Right lobe of liver (tissue), 6 donors: ENCODE measurements at regions not wholly inside any gene's neighbourhood (a gene's known extent, or its start where the extent isn't known, plus 50 kb on each side); places are given as distances from the start of the nearest gene placed in this dataset.

Experiments
- ATAC-seq, 4 donors: fragments of 200-7000 bp; cut with Tn5 transposase; one replicate each; pipeline ENCODE4 v1.9.1; 2020; ENCODE audit warnings: mild to moderate bottlenecking in 4 of 4, moderate library complexity in 4 of 4
- DNase-seq, 3 donors: peaks; one replicate each; pipeline ENCODE4 v3.0.0-alpha.2; 2020
- H3K27ac ChIP-seq, 3 donors: fragments of 200-600 bp; one replicate each; pipeline ENCODE4 v1.8.0; 2022
- H3K27me3 ChIP-seq, 2 donors: fragments of 200-600 bp; one replicate each; pipeline ENCODE4 v1.8.0; 2022
- H3K36me3 ChIP-seq, 4 donors: fragments of 200-600 bp; sonication (generic) in 1 of 4; one replicate each; pipeline versions ENCODE4 v1.5.1 to v1.8.0; 2017 to 2022; ENCODE audit warnings: control low read depth in 1 of 4
- H3K4me1 ChIP-seq, 4 donors: fragments of 200-600 bp; sonication (generic) in 1 of 4; one replicate each; pipeline versions ENCODE4 v1.5.1 to v1.8.0; 2017 to 2022; ENCODE audit warnings: control low read depth in 1 of 4
- H3K4me3 ChIP-seq, 3 donors: fragments of 200-600 bp; one replicate each; pipeline ENCODE4 v1.8.0; 2022
- H3K9me3 ChIP-seq, 4 donors: fragments of 200-600 bp; sonication (generic) in 1 of 4; one replicate each; pipeline versions ENCODE4 v1.5.1 to v1.8.0; 2017 to 2022; ENCODE audit warnings: control low read depth in 1 of 4
- POLR2A ChIP-seq: fragments of 450-650 bp; IDR thresholded peaks from one replicate; pipeline ENCODE4 v1.6.1; 2017; ENCODE audit warnings: antibody characterized with exemption, mild to moderate bottlenecking
- WGBS: methylation state at CpG from one replicate; pipeline ENCODE4 v1.1.6; 2018; ENCODE audit warnings: low coverage, low lambda C conversion rate; ENCODE audit not compliant: insufficient coverage; ENCODE audit errors: missing lambda C conversion rate; 5-methylcytosine and 5-hydroxymethylcytosine counted together
- intact Hi-C, 2 donors: fragments of 100-400 bp; cut with DNase I; formaldehyde crosslinking; loops; one replicate each; pipeline versions ENCODE4 v1.11.2 to v1.14.1; 2022
- TF ChIP-seq, protein P1 (sequence below), 4 donors: fragments of 200-600 bp in 3 of 4; fragments of 450-650 bp in 1 of 4; IDR thresholded peaks; one replicate each; pipeline versions ENCODE4 v1.5.1 to v1.8.0; 2016 to 2022; ENCODE audit warnings: antibody characterized with exemption in 4 of 4, mild to moderate bottlenecking in 2 of 4
- donor health status: DM: no; HTN: yes; CAD: no.
- donor health status: DM: no; HTN: no; CAD: no.
- donor health status: DM: no; HTN: no; CAD: no.
- donor health status: DM: no; HTN: yes; CAD: no.
- donor health status: DM: no; HTN: yes; CAD: no.

DNA sequence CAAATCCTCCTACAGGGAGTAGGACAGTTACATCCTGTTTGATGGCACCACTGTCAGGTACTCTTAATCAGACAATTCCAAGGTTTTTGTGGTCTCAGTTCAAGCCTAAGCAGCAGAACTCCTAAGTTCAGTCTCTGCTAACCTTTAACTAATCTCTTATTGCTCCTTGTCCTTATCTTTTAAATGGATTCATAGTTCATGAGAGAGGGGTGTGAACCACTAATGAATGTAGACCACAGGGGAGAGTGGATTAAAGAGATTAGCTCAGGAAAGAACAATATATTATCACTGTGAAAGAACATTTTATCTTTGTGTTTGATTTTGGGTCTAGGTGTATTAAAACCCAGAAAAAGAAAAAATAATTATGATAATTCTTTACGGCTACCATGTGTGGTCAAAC lies 168.9 kb downstream of the DCK start:
- no peak for ATAC-seq
- TF ChIP-seq POLR2A = no peak
- TF ChIP-seq, protein P1, sequence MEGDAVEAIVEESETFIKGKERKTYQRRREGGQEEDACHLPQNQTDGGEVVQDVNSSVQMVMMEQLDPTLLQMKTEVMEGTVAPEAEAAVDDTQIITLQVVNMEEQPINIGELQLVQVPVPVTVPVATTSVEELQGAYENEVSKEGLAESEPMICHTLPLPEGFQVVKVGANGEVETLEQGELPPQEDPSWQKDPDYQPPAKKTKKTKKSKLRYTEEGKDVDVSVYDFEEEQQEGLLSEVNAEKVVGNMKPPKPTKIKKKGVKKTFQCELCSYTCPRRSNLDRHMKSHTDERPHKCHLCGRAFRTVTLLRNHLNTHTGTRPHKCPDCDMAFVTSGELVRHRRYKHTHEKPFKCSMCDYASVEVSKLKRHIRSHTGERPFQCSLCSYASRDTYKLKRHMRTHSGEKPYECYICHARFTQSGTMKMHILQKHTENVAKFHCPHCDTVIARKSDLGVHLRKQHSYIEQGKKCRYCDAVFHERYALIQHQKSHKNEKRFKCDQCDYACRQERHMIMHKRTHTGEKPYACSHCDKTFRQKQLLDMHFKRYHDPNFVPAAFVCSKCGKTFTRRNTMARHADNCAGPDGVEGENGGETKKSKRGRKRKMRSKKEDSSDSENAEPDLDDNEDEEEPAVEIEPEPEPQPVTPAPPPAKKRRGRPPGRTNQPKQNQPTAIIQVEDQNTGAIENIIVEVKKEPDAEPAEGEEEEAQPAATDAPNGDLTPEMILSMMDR (IDR thresholded peaks at IDR 0.05) = no peak
- no peaks in the 10 kb centered on the region for H3K4me1 ChIP-seq
- H3K36me3 ChIP-seq = no peaks in the 10 kb centered on the region
- H3K9me3 ChIP-seq = no peaks in the 10 kb centered on the region
- H3K27ac ChIP-seq = no peak overlapping the region
- 94% methylated on average over 1 of the region's 1 CpG for WGBS
- H3K4me3 ChIP-seq = no peak overlapping the region
- DNase-seq = no peak
- no peaks in the 10 kb centered on the region for H3K27me3 ChIP-seq
- intact Hi-C loops = no loop called here

DNA sequence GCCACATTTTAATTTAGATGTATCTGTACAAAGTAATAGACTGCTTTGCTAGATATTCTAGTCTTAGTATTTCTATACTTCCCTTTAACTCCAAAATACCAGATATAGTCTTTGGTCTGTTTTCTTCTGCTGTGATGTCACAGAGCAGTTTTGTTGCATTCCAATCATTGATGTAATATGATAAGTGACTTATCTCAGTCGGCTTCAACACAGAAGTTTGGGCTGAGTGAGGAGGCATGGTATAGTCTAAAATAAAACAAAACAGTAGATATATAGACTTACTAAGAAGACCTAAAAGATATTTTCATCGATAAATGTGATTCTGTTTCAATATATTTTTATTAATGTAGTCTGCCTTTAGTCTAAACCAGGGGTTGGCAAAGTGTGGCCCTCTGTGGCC lies 169.9 kb downstream of the DCK start:
- no peak for TF ChIP-seq POLR2A
- TF ChIP-seq, protein P1 (IDR thresholded peaks at IDR 0.05) = no peak
- H3K4me3 ChIP-seq = no peak overlapping the region
- H3K36me3 ChIP-seq = no peaks in the 10 kb centered on the region
- H3K27ac ChIP-seq = no peak overlapping the region
- intact Hi-C loops = no loop called here
- ATAC-seq = no peak
- H3K27me3 ChIP-seq = no peaks in the 10 kb centered on the region
- DNase-seq = no peak
- 44% methylated on average over 2 of the region's 2 CpGs for WGBS
- no peaks in the 10 kb centered on the region for H3K9me3 ChIP-seq
- no peaks in the 10 kb centered on the region for H3K4me1 ChIP-seq

DNA sequence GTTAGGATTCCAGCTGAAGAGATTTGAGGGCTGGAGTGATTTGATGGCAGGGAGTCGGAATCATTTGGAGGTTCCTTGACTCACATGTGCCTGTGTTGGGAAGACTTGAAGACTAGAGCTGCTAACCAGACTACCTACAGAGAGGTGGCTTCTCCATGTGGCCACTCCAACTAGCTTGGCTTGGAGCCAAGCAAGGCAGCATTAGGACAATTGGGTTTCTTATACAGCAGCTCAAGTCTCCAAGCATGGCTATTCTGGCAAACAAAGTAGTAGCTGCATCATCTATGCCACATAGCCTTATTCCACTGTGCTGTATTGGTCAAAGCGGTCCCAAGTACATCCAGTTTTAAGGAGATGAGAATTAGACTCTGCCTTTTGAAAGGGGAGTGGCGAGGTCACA lies 171.7 kb upstream of the SLC4A4 start:
- ATAC-seq (no peak), DNase-seq (no peak)
- intact Hi-C loops = no loop called here
- WGBS = 95% methylated on average over 2 of the region's 3 CpGs
- Histone ChIP-seq H3K4me1 (no peaks in the 10 kb centered on the region), H3K4me3 (no peak overlapping the region), H3K36me3 (no peaks in the 10 kb centered on the region), H3K27me3 (no peaks in the 10 kb centered on the region), H3K9me3 (no peaks in the 10 kb centered on the region), H3K27ac (no peak overlapping the region)
- TF ChIP-seq, protein P1 (IDR thresholded peaks at IDR 0.05) = no peak
- TF ChIP-seq POLR2A = no peak

DNA sequence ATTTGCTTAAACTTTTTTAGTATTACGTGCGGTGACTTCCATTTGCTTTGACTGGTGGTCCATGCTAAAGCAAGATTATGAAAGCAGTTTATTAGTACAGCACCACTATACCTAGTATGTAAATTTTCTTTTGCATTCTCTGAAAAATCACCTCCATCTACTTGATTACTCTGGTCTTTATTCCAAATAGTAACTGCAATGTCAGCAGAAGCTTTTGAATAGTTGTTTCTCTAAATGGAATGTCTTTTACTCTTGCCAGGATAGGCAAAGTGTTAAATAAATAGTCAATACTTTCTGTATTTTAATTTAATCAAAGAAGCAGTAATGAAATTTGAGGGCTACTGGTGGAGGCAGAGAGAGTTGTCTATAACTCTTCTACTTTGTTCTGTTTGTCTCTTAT lies 167.2 kb upstream of the SLC4A4 start:
- TF ChIP-seq POLR2A = no peak
- TF ChIP-seq, protein P1 (IDR thresholded peaks at IDR 0.05) = no peak
- DNase-seq = no peak
- ATAC-seq = no peak
- intact Hi-C loops = no loop called here
- 100% methylated on average over 1 of the region's 2 CpGs for WGBS
- no peak overlapping the region for H3K4me3 ChIP-seq
- H3K36me3 ChIP-seq = no peaks in the 10 kb centered on the region
- no peaks in the 10 kb centered on the region for H3K27me3 ChIP-seq
- no peak overlapping the region for H3K27ac ChIP-seq
- H3K4me1 ChIP-seq = no peaks in the 10 kb centered on the region
- no peaks in the 10 kb centered on the region for H3K9me3 ChIP-seq

DNA sequence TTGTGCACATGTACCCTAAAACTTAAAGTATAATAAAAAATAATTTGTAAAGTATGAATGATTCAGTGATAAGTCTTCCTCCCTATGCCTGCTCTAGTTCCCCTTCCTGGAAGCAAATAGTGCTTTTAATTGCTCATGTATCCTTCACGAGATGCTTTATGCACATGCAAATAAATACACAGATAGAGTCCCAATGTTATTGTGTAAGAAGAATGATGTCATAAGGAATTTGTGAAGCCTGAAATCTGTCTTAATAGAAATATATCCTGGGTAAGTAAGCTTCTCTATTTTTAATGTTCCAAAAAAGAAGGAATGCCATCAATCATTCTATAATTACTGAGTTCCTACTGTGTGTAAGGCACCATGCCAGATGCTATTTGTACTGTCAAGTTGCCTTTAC lies 157.5 kb upstream of the SLC4A4 start:
- no peak for TF ChIP-seq POLR2A
- TF ChIP-seq, protein P1 (IDR thresholded peaks at IDR 0.05) = no peak
- H3K4me1 ChIP-seq = peaks cover 0 to 9% (median 0%) of the 10 kb centered on the region in 4 donors
- H3K4me3 ChIP-seq = no peak overlapping the region
- H3K36me3 ChIP-seq = no peaks in the 10 kb centered on the region
- no peaks in the 10 kb centered on the region for H3K27me3 ChIP-seq
- WGBS = 30% methylated on average over 1 of the region's 1 CpG
- intact Hi-C loops = no loop called here
- ATAC-seq (no peak), DNase-seq (no peak)
- H3K27ac ChIP-seq = no peak overlapping the region
- H3K9me3 ChIP-seq = no peaks in the 10 kb centered on the region
